Ectodermal cell (in vitro differentiated cells): ENCODE measurements at regions not wholly inside any gene's neighbourhood (a gene's known extent, or its start where the extent isn't known, plus 50 kb on each side); places are given as distances from the start of the nearest gene placed in this dataset.

Experiments used
- H3K27ac ChIP-seq: 2 replicates; pipeline ENCODE4 v1.7.0; 2013; ENCODE audit warnings: mild to moderate bottlenecking, low read depth, low read length; ENCODE audit not compliant: insufficient read depth, poor library complexity, severe bottlenecking
- H3K27me3 ChIP-seq: 2 replicates; pipeline ENCODE4 v1.7.0; 2013; ENCODE audit warnings: mild to moderate bottlenecking, low read length; ENCODE audit not compliant: insufficient read depth, control insufficient read depth, poor library complexity, severe bottlenecking
- H3K36me3 ChIP-seq: one replicate; pipeline ENCODE4 v1.7.0; 2013; ENCODE audit warnings: low read length; ENCODE audit not compliant: control insufficient read depth, insufficient read depth
- H3K4me1 ChIP-seq: one replicate; pipeline ENCODE4 v1.7.0; 2013; ENCODE audit warnings: low read length; ENCODE audit not compliant: control insufficient read depth, insufficient read depth
- H3K4me3 ChIP-seq: 2 replicates; pipeline ENCODE4 v1.7.0; 2013; ENCODE audit warnings: low read depth, low read length, control low read depth; ENCODE audit not compliant: insufficient read depth
- H3K9me3 ChIP-seq: 2 replicates; pipeline ENCODE4 v1.7.0; 2013; ENCODE audit warnings: mild to moderate bottlenecking, low read length, moderate library complexity; ENCODE audit not compliant: control insufficient read depth
- WGBS, 2 experiments: methylation state at CpG; one replicate each; pipeline ENCODE4 v1.1.7; 2013; ENCODE audit warnings: missing lambda C conversion rate in 2 of 2; 5-methylcytosine and 5-hydroxymethylcytosine counted together

DNA sequence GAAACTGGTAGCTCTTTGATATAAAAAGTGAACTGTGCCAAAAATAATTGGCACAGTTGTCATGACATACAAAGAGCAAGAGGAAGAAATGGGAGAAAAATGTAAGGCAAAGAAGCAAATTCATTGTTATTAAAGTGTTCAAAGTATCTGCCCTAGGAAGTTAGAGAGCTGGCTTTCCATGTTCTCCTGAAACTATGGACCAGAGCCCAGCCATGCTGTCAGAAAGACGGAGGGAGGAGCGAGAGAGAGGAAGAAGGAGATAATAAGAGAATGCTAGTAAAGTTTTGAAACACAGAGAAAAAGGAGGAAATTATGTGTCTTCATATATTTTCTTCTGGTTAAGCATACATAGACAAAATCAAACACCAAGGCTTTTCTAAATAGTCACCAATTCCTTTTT, 78.1 kb upstream of the PELI2 start:
- Histone ChIP-seq H3K36me3 (no peaks in the 10 kb centered on the region), H3K4me3 (no peak overlapping the region), H3K9me3 (no peaks in the 10 kb centered on the region), H3K27me3 (no peaks in the 10 kb centered on the region), H3K4me1 (no peaks in the 10 kb centered on the region), H3K27ac (no peak overlapping the region)
- WGBS, 2 experiments = 98 to 100% methylated on average over 2 of the region's 2 CpGs

DNA sequence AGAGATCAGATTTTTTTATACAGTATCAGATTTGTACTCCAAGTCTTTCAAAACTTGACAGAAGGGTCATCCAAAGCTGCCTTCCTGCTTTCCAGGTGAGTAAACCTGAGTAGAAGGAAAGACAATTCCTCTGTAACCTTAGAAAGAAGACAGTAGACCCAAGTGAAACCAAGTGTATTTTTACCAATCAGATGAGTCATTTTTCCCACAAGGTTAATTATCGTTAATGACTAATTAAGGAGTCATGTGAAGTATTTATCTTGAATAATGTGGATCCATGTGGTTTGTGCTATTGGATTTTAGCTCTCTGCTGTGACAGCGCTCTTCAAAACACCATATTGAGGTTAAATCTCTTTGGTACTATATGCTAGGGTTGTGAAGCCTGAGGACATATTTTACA, 74.0 kb upstream of the PELI2 start:
- no peak overlapping the region for H3K4me3 ChIP-seq
- no peaks in the 10 kb centered on the region for H3K36me3 ChIP-seq
- WGBS, 2 experiments = 96 to 100% methylated on average over 2 of the region's 2 CpGs
- no peaks in the 10 kb centered on the region for H3K27me3 ChIP-seq
- H3K9me3 ChIP-seq = no peaks in the 10 kb centered on the region
- H3K27ac ChIP-seq = no peak overlapping the region
- no peaks in the 10 kb centered on the region for H3K4me1 ChIP-seq

- 94 to 100% methylated on average over 1 of the region's 1 CpG for WGBS, 2 experiments
- H3K4me1 ChIP-seq = no peaks in the 10 kb centered on the region
- no peaks in the 10 kb centered on the region for H3K27me3 ChIP-seq
- H3K4me3 ChIP-seq = no peak overlapping the region
- H3K36me3 ChIP-seq = no peaks in the 10 kb centered on the region
- H3K27ac ChIP-seq = no peak overlapping the region
- no peaks in the 10 kb centered on the region for H3K9me3 ChIP-seq
Measured at GRCh38 chr14:56046546-56046945, 71.7 kb upstream of the PELI2 start.

GRCh38 chr14:56046996-56047395, 71.2 kb upstream of the PELI2 start:
- no peaks in the 10 kb centered on the region for H3K36me3 ChIP-seq
- H3K27ac ChIP-seq = no peak overlapping the region
- H3K27me3 ChIP-seq = no peaks in the 10 kb centered on the region
- H3K4me3 ChIP-seq = no peak overlapping the region
- H3K4me1 ChIP-seq = no peaks in the 10 kb centered on the region
- WGBS, 2 experiments = 100% methylated on average over 1 of the region's 1 CpG
- H3K9me3 ChIP-seq = no peaks in the 10 kb centered on the region

GRCh38 chr14:56049536-56049935, 68.7 kb upstream of the PELI2 start:
- Histone ChIP-seq H3K36me3 (no peaks in the 10 kb centered on the region), H3K9me3 (no peaks in the 10 kb centered on the region), H3K4me1 (no peaks in the 10 kb centered on the region), H3K27me3 (no peaks in the 10 kb centered on the region), H3K27ac (no peak overlapping the region), H3K4me3 (no peak overlapping the region)
- WGBS, 2 experiments = 80 to 93% methylated on average over 1 of the region's 1 CpG

DNA sequence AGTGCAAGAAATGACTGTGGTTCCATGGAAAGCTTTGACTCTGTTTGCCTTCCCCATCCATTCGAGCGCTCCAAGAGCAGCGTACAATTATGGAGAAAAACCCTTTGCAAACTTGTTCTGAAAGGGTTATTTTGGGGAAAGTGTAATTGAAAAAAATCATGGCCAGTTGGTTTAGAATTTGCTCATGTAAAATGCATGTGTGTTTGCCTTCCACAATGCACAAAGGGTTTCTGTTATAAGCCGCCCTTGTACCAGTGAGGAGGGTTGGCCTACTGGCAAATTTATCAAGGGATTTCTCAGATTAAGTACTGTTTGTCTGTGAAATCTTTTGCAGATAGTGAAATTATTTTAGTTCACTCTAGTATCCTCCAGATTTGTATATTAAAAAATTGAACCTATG, 62.7 kb upstream of the PELI2 start:
- Histone ChIP-seq H3K27me3 (no peaks in the 10 kb centered on the region), H3K4me3 (no peak overlapping the region), H3K27ac (no peak overlapping the region), H3K36me3 (no peaks in the 10 kb centered on the region), H3K9me3 (no peaks in the 10 kb centered on the region), H3K4me1 (peaks cover 13% of the 10 kb centered on the region)
- WGBS, 2 experiments = 85 to 87% methylated on average over 4 of the region's 4 CpGs

- 84 to 85% methylated on average over 2 of the region's 2 CpGs for WGBS, 2 experiments
- Histone ChIP-seq H3K36me3 (no peaks in the 10 kb centered on the region), H3K9me3 (no peaks in the 10 kb centered on the region), H3K27ac (no peak overlapping the region), H3K27me3 (no peaks in the 10 kb centered on the region), H3K4me3 (no peak overlapping the region), H3K4me1 (peaks cover 13% of the 10 kb centered on the region)
Measured at GRCh38 chr14:56056031-56056430, 62.2 kb upstream of the PELI2 start.

DNA sequence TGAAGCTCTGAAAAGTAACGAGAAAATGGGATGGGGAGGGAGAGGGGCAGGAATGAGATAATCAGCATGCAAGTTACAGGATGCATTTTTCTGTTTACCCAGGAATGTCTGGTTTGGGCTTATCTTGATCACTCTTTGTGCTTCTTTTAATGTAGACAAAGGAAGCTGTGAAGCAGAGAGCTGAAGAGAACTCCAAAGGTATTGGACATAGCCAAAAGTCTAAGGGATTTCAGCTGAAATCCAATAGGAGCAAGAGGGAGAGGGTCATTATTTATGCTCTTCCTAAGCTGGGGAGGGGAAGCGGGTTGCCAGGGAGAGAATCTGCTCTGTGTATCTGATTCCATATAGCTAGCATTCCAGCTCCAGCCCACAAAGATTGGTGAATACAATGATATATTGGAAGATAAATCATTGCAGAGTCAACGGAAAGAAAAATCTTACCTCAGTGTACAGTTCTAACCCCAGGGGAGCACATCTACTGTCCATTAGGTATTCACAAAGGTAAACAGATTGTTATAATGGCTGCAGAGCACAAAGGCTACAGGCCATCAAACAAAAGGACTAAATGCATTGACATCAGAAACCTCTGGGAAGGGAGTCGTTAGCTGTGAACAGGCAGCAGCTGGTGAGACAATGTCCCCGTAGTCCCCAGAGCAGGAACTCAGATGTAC, 61.0 kb upstream of the PELI2 start:
- H3K9me3 ChIP-seq = no peaks in the 10 kb centered on the region
- H3K4me1 ChIP-seq = peaks cover 13% of the 10 kb centered on the region
- H3K4me3 ChIP-seq = no peak overlapping the region
- 63 to 64% methylated on average over 5 of the region's 5 CpGs for WGBS, 2 experiments
- H3K27me3 ChIP-seq = no peaks in the 10 kb centered on the region
- no peaks in the 10 kb centered on the region for H3K36me3 ChIP-seq
- peak overlapping the region; percentile 44 for H3K27ac ChIP-seq

- Histone ChIP-seq H3K4me3 (no peak overlapping the region), H3K36me3 (no peaks in the 10 kb centered on the region), H3K27ac (no peak overlapping the region), H3K27me3 (no peaks in the 10 kb centered on the region), H3K9me3 (no peaks in the 10 kb centered on the region), H3K4me1 (peaks cover 13% of the 10 kb centered on the region)
- 78 to 80% methylated on average over 4 to 5 of the region's 5 CpGs for WGBS, 2 experiments
Measured at GRCh38 chr14:56057767-56058166, 60.4 kb upstream of the PELI2 start.

DNA sequence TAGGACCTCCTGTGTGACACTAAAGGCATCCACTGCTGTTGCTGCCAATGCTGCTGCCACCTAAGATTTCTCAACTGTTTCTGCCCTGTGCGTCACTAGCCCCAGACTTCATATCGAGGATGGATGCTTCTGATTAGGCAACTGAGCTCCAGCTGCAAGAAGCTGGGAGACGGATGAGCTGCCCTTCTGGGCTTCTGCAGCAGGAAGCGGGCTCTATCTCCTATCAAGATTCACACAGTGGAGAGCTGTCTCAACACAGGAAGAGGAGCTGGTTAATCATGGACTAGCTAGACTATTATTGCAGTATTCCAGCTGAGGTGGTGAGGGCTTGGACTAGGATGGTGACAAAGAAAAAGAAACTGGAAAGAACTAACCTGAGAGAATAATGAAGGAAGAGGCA, 59.2 kb upstream of the PELI2 start:
- Histone ChIP-seq H3K4me1 (peaks cover 13% of the 10 kb centered on the region), H3K27ac (no peak overlapping the region), H3K36me3 (no peaks in the 10 kb centered on the region), H3K27me3 (no peaks in the 10 kb centered on the region), H3K9me3 (no peaks in the 10 kb centered on the region), H3K4me3 (no peak overlapping the region)
- 89 to 94% methylated on average over 4 of the region's 4 CpGs for WGBS, 2 experiments

GRCh38 chr14:56061051-56061450, 57.2 kb upstream of the PELI2 start:
- Histone ChIP-seq H3K9me3 (no peaks in the 10 kb centered on the region), H3K4me1 (peaks cover 13% of the 10 kb centered on the region), H3K36me3 (no peaks in the 10 kb centered on the region), H3K27ac (no peak overlapping the region), H3K27me3 (no peaks in the 10 kb centered on the region), H3K4me3 (no peak overlapping the region)
- WGBS, 2 experiments = 95% methylated on average over 4 of the region's 4 CpGs
